ENCODE measurements at regions not wholly inside any gene's neighbourhood (a gene's known extent, or its start where the extent isn't known, plus 50 kb on each side); places are given as distances from the start of the nearest gene placed in this dataset.

GRCh38 chr13:69077267-69077666, 1030.4 kb upstream of the ATXN8OS start:
- peaks cover 3% of the 10 kb centered on the region for H3K9me3 Mint-ChIP-seq (ENCODE audit: low read depth)
- H3K4me3 Mint-ChIP-seq (ENCODE audit: unreplicated experiment), result no peak overlapping the region
- H3K36me3 Mint-ChIP-seq (ENCODE audit: low read depth), result no peaks in the 10 kb centered on the region
- H3K4me1 Mint-ChIP-seq (ENCODE audit: low read depth), result no peaks in the 10 kb centered on the region
- H3K27ac Mint-ChIP-seq (ENCODE audit: unreplicated experiment), result no peak overlapping the region
- TF ChIP-seq CTCF (IDR thresholded peaks at IDR 0.05), result no peak
- DNase-seq (ENCODE audit: low spot score), result no peak
- no peaks in the 10 kb centered on the region for H3K27me3 Mint-ChIP-seq (ENCODE audit: low read depth)

- H3K4me1 Mint-ChIP-seq (ENCODE audit: low read depth), result no peaks in the 10 kb centered on the region
- no peaks in the 10 kb centered on the region for H3K27me3 Mint-ChIP-seq (ENCODE audit: low read depth)
- H3K27ac Mint-ChIP-seq (ENCODE audit: unreplicated experiment), result no peak overlapping the region
- H3K9me3 Mint-ChIP-seq (ENCODE audit: low read depth), result peaks cover 3% of the 10 kb centered on the region
- no peak for TF ChIP-seq CTCF (IDR thresholded peaks at IDR 0.05)
- no peak overlapping the region for H3K4me3 Mint-ChIP-seq (ENCODE audit: unreplicated experiment)
- no peaks in the 10 kb centered on the region for H3K36me3 Mint-ChIP-seq (ENCODE audit: low read depth)
- DNase-seq (ENCODE audit: low spot score), result no peak
Measured at GRCh38 chr13:69069554-69070133, 1038.0 kb upstream of the ATXN8OS start.

- TF ChIP-seq CTCF (IDR thresholded peaks at IDR 0.05), result no peak
- Mint-ChIP-seq H3K27me3 (ENCODE audit: low read depth) (no peaks in the 10 kb centered on the region), H3K36me3 (ENCODE audit: low read depth) (peaks cover 3% of the 10 kb centered on the region), H3K9me3 (ENCODE audit: low read depth) (peaks cover 52% of the 10 kb centered on the region), H3K4me3 (ENCODE audit: unreplicated experiment) (no peak overlapping the region), H3K4me1 (ENCODE audit: low read depth) (no peaks in the 10 kb centered on the region), H3K27ac (ENCODE audit: unreplicated experiment) (no peak overlapping the region)
- no peak for DNase-seq (ENCODE audit: low spot score)
Measured at GRCh38 chr13:69050696-69051095, 1056.9 kb upstream of the ATXN8OS start.

- Mint-ChIP-seq H3K27me3 (ENCODE audit: low read depth) (no peaks in the 10 kb centered on the region), H3K27ac (ENCODE audit: unreplicated experiment) (no peak overlapping the region), H3K4me3 (ENCODE audit: unreplicated experiment) (no peak overlapping the region), H3K9me3 (ENCODE audit: low read depth) (peaks cover 3% of the 10 kb centered on the region), H3K36me3 (ENCODE audit: low read depth) (peaks cover under 1% of the 10 kb centered on the region), H3K4me1 (ENCODE audit: low read depth) (no peaks in the 10 kb centered on the region)
- no peak for TF ChIP-seq CTCF (IDR thresholded peaks at IDR 0.05)
- DNase-seq (ENCODE audit: low spot score), result no peak
Measured at GRCh38 chr13:69044629-69045028, 1063.0 kb upstream of the ATXN8OS start.

- Mint-ChIP-seq H3K36me3 (ENCODE audit: low read depth) (no peaks in the 10 kb centered on the region), H3K27ac (ENCODE audit: unreplicated experiment) (no peak overlapping the region), H3K9me3 (ENCODE audit: low read depth) (no peaks in the 10 kb centered on the region), H3K27me3 (ENCODE audit: low read depth) (peaks cover 2% of the 10 kb centered on the region), H3K4me3 (ENCODE audit: unreplicated experiment) (no peak overlapping the region), H3K4me1 (ENCODE audit: low read depth) (no peaks in the 10 kb centered on the region)
- no peak for DNase-seq (ENCODE audit: low spot score)
- TF ChIP-seq CTCF (IDR thresholded peaks at IDR 0.05), result no peak
Measured at GRCh38 chr13:69040898-69041297, 1066.7 kb upstream of the ATXN8OS start.
